ENCODE measurements at regions not wholly inside any gene's neighbourhood (a gene's known extent, or its start where the extent isn't known, plus 50 kb on each side); places are given as distances from the start of the nearest gene placed in this dataset.
"Not testable (repeated sequence)": the region's sequence is repeated elsewhere in the genome, so short reads cannot be mapped to it uniquely, and the experiment has no call there.

DNA sequence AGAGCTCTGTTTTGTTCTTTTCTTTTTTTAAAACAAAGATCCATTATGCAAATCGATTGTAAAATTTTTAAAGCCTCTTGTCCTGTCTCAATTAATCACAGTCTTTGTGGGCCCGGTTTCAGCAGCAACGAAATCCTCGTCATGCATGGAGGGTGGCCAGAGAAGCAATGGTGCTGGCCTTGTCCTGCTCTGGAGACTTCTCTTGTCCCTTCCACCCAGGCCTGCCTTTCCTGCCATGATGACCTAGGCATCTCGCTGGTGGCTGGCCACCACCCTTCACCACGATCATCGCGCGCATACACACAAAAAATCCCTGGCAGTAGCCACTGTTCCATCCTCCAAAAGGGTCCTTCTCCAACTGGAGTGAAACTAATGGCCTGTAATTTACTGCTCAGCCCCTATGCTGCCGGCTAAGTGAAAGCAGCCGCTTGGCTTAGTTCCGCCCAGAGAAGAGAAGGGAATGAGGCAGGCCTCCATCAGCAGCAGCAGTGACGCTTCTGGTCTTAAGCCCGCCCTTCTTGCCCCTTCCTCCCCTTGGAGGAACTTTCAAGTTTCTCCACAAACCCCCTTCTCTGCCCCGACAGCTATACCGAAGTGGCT lies 309.5 kb downstream of the NPHP4 start:
- TF ChIP-seq, protein P1, sequence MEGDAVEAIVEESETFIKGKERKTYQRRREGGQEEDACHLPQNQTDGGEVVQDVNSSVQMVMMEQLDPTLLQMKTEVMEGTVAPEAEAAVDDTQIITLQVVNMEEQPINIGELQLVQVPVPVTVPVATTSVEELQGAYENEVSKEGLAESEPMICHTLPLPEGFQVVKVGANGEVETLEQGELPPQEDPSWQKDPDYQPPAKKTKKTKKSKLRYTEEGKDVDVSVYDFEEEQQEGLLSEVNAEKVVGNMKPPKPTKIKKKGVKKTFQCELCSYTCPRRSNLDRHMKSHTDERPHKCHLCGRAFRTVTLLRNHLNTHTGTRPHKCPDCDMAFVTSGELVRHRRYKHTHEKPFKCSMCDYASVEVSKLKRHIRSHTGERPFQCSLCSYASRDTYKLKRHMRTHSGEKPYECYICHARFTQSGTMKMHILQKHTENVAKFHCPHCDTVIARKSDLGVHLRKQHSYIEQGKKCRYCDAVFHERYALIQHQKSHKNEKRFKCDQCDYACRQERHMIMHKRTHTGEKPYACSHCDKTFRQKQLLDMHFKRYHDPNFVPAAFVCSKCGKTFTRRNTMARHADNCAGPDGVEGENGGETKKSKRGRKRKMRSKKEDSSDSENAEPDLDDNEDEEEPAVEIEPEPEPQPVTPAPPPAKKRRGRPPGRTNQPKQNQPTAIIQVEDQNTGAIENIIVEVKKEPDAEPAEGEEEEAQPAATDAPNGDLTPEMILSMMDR (IDR thresholded peaks at IDR 0.05; ENCODE audit: low read depth, low read length): no peak
- no peak for DNase-seq (ENCODE audit: extremely low read depth, low read depth)

DNA sequence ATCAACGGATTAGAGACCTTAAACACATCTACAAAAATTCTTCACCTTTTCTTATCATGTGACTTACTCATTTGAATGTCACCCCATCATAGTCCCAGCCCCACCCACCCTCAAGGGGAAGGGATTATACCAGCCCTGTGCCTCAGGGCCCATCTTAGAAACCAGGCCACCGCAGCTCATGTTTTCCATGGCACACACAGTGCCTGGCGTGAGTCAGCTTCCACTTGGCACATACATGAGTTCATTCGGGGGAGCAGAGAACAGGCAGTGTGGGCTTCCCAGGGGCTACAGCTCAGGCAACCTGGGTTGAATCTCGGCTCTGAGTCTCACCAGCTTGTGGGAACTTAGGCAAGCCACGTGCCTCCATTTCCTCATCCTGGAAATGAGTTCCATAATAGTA lies 310.6 kb downstream of the NPHP4 start:
- no peak for DNase-seq (ENCODE audit: extremely low read depth, low read depth)
- TF ChIP-seq, protein P1 (IDR thresholded peaks at IDR 0.05; ENCODE audit: low read depth, low read length): no peak

DNA sequence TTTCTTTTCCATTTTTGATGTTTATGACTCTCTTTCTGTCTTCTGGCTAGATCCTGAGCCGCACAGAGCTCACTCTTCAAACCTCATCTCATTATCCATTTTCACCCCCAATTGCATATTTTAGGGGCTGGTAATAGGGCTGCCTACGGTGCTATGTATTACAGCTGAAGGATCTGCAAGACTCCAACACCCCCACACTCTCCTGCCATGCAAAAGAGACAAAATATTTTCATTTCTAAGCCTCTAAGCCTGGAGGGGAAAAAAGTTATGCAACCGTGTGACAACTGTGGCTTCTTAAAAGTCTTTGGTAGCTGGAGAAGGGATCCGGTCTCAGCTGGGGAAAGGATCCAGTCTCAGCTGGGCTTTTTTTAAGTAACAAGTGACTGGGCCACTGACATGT lies 311.6 kb downstream of the NPHP4 start:
- TF ChIP-seq, protein P1 (IDR thresholded peaks at IDR 0.05; ENCODE audit: low read depth, low read length): no peak

DNA sequence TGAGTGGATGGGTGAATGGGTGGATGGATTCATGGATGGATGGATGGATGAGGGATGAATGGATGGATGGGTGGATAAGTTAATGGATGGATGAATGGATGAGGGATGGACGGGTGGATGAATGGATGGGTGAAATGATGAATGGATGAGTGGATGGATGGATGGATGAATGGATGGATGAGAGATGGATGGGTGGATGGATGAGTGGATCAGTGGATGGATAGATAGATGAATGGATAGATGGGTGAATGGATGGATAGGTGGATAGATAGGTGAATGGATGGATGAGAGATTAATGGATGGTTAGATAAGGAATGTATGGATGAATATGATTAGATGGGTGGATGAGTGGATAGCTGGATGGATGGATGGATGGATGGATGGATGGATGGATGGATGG lies 313.5 kb downstream of the NPHP4 start:
- TF ChIP-seq, protein P1 (IDR thresholded peaks at IDR 0.05; ENCODE audit: low read depth, low read length): no peak
- DNase-seq (ENCODE audit: extremely low read depth, low read depth): no peak

More for the DNA sequence above, 311.6 kb downstream of the NPHP4 start:
- no peak for DNase-seq (ENCODE audit: extremely low read depth, low read depth)

DNA sequence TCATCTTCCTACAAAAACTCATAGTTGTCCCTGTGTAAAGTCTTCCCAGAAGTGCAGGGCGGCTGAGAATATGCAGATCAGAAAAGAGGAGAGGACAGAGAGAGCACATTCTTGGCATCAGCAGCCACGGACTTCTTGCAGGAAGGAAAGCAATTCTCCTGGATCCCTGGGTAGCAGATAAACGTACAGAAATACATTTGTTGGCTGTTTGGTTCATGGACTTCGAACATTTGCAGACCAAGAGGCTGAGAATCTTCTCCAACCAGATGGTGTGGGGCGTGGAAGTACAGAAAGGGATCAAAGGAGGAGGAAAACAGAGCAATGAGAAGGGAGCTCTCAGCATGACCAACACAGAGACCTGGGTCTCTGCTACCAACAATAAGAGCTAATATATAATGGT lies 319.9 kb downstream of the NPHP4 start:
- not testable (repeated sequence) for DNase-seq (ENCODE audit: extremely low read depth, low read depth)

DNA sequence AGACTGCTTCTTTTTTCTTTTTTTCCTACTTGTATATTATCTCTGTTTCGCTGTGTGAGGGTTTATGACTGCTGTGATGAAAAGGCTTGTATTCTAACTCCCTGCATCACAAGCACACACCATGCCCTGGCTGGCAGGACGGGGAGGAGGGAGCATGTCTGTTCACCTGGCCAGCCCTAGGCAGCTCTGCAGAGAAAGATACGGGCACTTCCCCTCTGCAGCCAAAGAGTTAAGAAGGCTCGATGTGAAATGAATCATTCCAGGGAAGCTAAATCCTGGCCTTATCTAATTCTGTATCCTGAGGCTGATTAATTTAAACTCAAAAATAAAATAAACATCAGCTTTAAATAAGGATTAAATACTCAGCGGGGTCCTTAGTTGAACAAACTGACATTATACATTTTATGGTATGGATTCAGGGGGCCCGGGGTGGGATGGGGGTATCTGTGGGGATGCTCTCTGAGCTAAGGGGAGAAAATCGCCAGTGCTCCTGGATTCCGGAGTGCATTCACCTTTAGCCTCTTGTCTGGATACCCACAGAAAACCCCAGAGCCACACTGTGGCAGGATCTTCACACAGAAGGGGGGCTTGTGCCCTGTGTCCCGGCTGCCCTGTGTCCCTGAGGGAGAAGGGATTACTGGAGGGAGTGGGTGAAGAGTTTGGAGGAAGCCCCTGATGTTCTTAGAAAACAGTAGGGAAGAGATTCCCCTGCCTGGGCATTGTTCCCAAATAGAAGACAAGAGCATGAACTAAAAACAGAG lies 321.5 kb downstream of the NPHP4 start:
- TF ChIP-seq, protein P1 (IDR thresholded peaks at IDR 0.05; ENCODE audit: low read depth, low read length): no peak
- no peak for DNase-seq (ENCODE audit: extremely low read depth, low read depth)

DNA sequence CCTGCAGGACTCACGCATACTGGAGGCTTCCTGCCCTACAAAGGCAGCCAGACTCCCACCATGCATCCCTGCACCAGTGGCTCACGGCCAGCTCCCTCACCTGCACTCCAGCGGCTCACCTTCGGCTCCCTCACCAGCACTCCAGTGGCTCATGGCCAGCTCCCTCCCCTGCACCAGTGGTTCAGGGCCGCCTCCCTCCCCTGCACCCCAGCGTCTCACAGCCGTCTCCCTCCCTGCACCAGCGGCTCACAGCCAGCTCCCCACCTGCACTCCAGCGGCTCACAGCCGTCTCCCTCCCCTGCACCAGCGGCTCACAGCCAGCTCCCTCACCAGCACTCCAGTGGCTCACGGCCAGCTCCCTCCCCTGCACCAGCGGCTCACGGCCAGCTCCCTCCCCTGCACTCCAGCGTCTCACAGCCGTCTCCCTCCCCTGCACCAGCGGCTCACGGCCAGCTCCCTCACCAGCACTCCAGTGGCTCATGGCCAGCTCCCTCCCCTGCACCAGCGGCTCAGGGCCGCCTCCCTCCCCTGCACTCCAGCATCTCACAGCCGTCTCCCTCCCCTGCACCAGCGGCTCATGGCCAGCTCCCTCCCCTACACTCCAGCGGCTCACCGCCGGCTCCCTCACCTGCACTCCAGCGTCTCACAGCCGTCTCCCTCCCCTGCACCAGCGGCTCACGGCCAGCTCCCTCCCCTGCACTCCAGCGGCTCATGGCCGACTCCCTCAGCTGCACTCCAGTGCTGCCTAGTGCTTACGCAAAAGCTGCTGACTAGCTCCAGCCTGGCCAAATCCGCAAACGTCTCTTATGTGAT lies 324.5 kb downstream of the NPHP4 start:
- DNase-seq (ENCODE audit: extremely low read depth, low read depth): no peak
- TF ChIP-seq, protein P1 (IDR thresholded peaks at IDR 0.05; ENCODE audit: low read depth, low read length): no peak

Data from AG09319 (cell line).